GM10266 (cell line): ENCODE measurements at regions not wholly inside any gene's neighbourhood (a gene's known extent, or its start where the extent isn't known, plus 50 kb on each side); places are given as distances from the start of the nearest gene placed in this dataset.

Source experiments
- DNase-seq: peaks from one replicate; pipeline ENCODE4 v3.0.0; 2012; ENCODE audit errors: extremely low spot score
- CTCF ChIP-seq: IDR thresholded peaks from 2 replicates; pipeline ENCODE4 v1.5.1; 2012; ENCODE audit warnings: mild to moderate bottlenecking, low read depth; ENCODE audit not compliant: control insufficient read depth, insufficient read depth; ENCODE audit errors: missing control alignments

GRCh38 chr2:64937687-64938491 lies 51.3 kb upstream of the SLC1A4 start:
- no peak for DNase-seq
- TF ChIP-seq CTCF = no peak

GRCh38 chr2:64938607-64939285 lies 50.5 kb upstream of the SLC1A4 start:
- DNase-seq = no peak
- TF ChIP-seq CTCF = no peak

- TF ChIP-seq CTCF = peak; percentile 56
- DNase-seq = peak; percentile 61
Observed at GRCh38 chr2:64939332-64939917, 49.8 kb upstream of the SLC1A4 start.
